RWPE2 (cell line): ENCODE measurements at regions not wholly inside any gene's neighbourhood (a gene's known extent, or its start where the extent isn't known, plus 50 kb on each side); places are given as distances from the start of the nearest gene placed in this dataset.
"Not testable (repeated sequence)": the region's sequence is repeated elsewhere in the genome, so short reads cannot be mapped to it uniquely, and the experiment has no call there.

Experiments used
- ATAC-seq: fragments of 200-7000 bp; cut with Tn5 transposase; 3 replicates; pipeline ENCODE4 v1.9.1; 2021; ENCODE audit warnings: low read depth
- DNase-seq: peaks from one replicate; pipeline ENCODE4 v3.0.0-alpha.2; 2020; ENCODE audit warnings: low spot score
- H3K27ac ChIP-seq: fragments of 450-650 bp; 2 replicates; pipeline ENCODE4 v1.5.1; 2017; ENCODE audit warnings: mild to moderate bottlenecking; ENCODE audit not compliant: poor library complexity, severe bottlenecking
- H3K27me3 ChIP-seq: fragments of 250-450 bp; sonication (Bioruptor Pico); 2 replicates; pipeline ENCODE4 v1.5.1; 2021; ENCODE audit warnings: mild to moderate bottlenecking, moderate library complexity; ENCODE audit not compliant: insufficient read depth, poor library complexity, severe bottlenecking
- H3K36me3 ChIP-seq: fragments of 250-450 bp; sonication (Bioruptor Pico); 2 replicates; pipeline ENCODE4 v1.5.1; 2020; ENCODE audit warnings: low read depth, mild to moderate bottlenecking, moderate library complexity
- H3K4me1 ChIP-seq: fragments of 250-450 bp; sonication (Bioruptor Pico); 2 replicates; pipeline ENCODE4 v1.5.1; 2021; ENCODE audit warnings: mild to moderate bottlenecking, moderate library complexity; ENCODE audit not compliant: insufficient read depth, poor library complexity, severe bottlenecking
- H3K4me3 ChIP-seq: fragments of 250-450 bp; sonication (Bioruptor Pico); 2 replicates; pipeline ENCODE4 v1.5.1; 2021; ENCODE audit warnings: mild to moderate bottlenecking, moderate library complexity; ENCODE audit not compliant: severe bottlenecking
- H3K9me3 ChIP-seq: fragments of 250-450 bp; sonication (Bioruptor Pico); 2 replicates; pipeline ENCODE4 v1.5.1; 2021; ENCODE audit warnings: mild to moderate bottlenecking, moderate library complexity; ENCODE audit not compliant: severe bottlenecking
- CTCF ChIP-seq: fragments of 450-650 bp; IDR thresholded peaks from one replicate; pipeline ENCODE4 v1.5.1; 2017; ENCODE audit warnings: mild to moderate bottlenecking, moderate library complexity; ENCODE audit not compliant: poor library complexity, severe bottlenecking

- H3K36me3 ChIP-seq: no peaks in the 10 kb centered on the region
- no peak overlapping the region for H3K27ac ChIP-seq
- H3K4me1 ChIP-seq: peaks cover 8% of the 10 kb centered on the region
- no peaks in the 10 kb centered on the region for H3K9me3 ChIP-seq
- no peak for TF ChIP-seq CTCF
- H3K4me3 ChIP-seq: no peak overlapping the region
- ATAC-seq: no peak
- no peaks in the 10 kb centered on the region for H3K27me3 ChIP-seq
- no peak for DNase-seq
These were observed 109.5 kb upstream of the NCOR2 start for GRCh38 chr12:124676714-124677462.

- ATAC-seq: no peak
These were observed 108.7 kb upstream of the NCOR2 start for GRCh38 chr12:124675881-124676713.

GRCh38 chr12:124674937-124675336 is 107.5 kb upstream of the NCOR2 start:
- H3K27ac ChIP-seq: no peak overlapping the region
- H3K4me3 ChIP-seq: no peak overlapping the region
- ATAC-seq (no peak), DNase-seq (no peak)
- H3K36me3 ChIP-seq: no peaks in the 10 kb centered on the region
- no peaks in the 10 kb centered on the region for H3K27me3 ChIP-seq
- H3K4me1 ChIP-seq: no peaks in the 10 kb centered on the region
- peaks cover 2% of the 10 kb centered on the region for H3K9me3 ChIP-seq
- TF ChIP-seq CTCF: no peak

More at GRCh38 chr12:124675881-124676713, 108.7 kb upstream of the NCOR2 start:
- H3K36me3 ChIP-seq: no peaks in the 10 kb centered on the region
- DNase-seq: no peak
- no peak for TF ChIP-seq CTCF
- H3K27ac ChIP-seq: no peak overlapping the region
- H3K4me3 ChIP-seq: no peak overlapping the region
- no peaks in the 10 kb centered on the region for H3K9me3 ChIP-seq
- H3K27me3 ChIP-seq: no peaks in the 10 kb centered on the region
- peaks cover 1% of the 10 kb centered on the region for H3K4me1 ChIP-seq

- ATAC-seq (no peak), DNase-seq (no peak)
- H3K27me3 ChIP-seq: no peaks in the 10 kb centered on the region
- peaks cover 2% of the 10 kb centered on the region for H3K9me3 ChIP-seq
- no peaks in the 10 kb centered on the region for H3K4me1 ChIP-seq
- no peak for TF ChIP-seq CTCF
- H3K27ac ChIP-seq: no peak overlapping the region
- H3K36me3 ChIP-seq: no peaks in the 10 kb centered on the region
- no peak overlapping the region for H3K4me3 ChIP-seq
These were observed 106.6 kb upstream of the NCOR2 start for GRCh38 chr12:124673801-124674617.

GRCh38 chr12:124669271-124669721 is 101.9 kb upstream of the NCOR2 start:
- not testable (repeated sequence) for DNase-seq, ATAC-seq

More at GRCh38 chr12:124669271-124669721, 101.9 kb upstream of the NCOR2 start:
- H3K4me3 ChIP-seq, H3K36me3 ChIP-seq, H3K27ac ChIP-seq, H3K27me3 ChIP-seq, H3K4me1 ChIP-seq, H3K9me3 ChIP-seq: not testable (repeated sequence)
